ENCODE measurements at regions not wholly inside any gene's neighbourhood (a gene's known extent, or its start where the extent isn't known, plus 50 kb on each side); places are given as distances from the start of the nearest gene placed in this dataset.

DNA sequence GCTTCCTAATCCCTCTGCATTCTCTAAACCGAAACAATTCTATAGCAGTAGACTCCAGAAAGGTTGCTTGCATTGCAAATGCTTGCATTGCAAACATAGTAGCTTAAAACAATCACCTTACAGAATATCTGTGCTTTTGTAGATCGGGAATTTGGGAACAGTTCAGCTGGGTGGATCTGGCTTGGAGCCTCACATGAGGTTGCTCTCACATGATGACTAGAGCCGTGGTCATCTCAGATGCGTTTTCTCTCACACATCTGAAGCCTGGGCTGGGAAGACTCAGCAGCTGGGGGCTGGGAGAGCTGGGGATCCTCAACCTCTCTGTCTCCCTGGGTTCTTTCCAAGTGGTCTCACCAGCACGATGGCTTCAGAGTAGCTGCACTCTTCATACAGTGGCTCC, 127.8 kb downstream of the MSX2 start:
- H2AK9ac ChIP-seq (replicated peaks; ENCODE audit: low read depth, low read length, poor library complexity) = no peak overlapping the region
- no peaks in the 10 kb centered on the region for H3K27me3 ChIP-seq (ENCODE audit: control insufficient read depth, insufficient read depth, low read length)
- H4K20me1 ChIP-seq (ENCODE audit: insufficient read depth, low read length) = no peaks in the 10 kb centered on the region
- WGBS, 2 experiments (ENCODE audit: extremely low coverage in 2 of 2, insufficient read length in 1 of 2) = no CpG with 5 or more reads among the region's 5 CpGs
- no peak overlapping the region for H3K14ac ChIP-seq (replicated peaks; ENCODE audit: low read depth, low read length)
- DNase-seq (no peak), ATAC-seq (ENCODE audit: low read depth) (no peak)
- H3K9me1 ChIP-seq (ENCODE audit: insufficient read depth, low read length) = no peaks in the 10 kb centered on the region
- no peak overlapping the region for H3K4me2 ChIP-seq (ENCODE audit: low read depth, low read length)
- no peak overlapping the region for H3K56ac ChIP-seq (ENCODE audit: extremely low read depth, insufficient read depth, low read length)
- POLR2A ChIA-PET (ENCODE audit: unreplicated experiment) = no interaction called here
- no peak overlapping the region for H2AK5ac ChIP-seq (ENCODE audit: low read depth, low read length)
- no peaks in the 10 kb centered on the region for H3K79me1 ChIP-seq (ENCODE audit: low read depth in 1 of 2, low read length in 2 of 2)
- no peak overlapping the region for H2BK20ac ChIP-seq (ENCODE audit: low read depth, low read length)
- no peak overlapping the region for H3K27ac ChIP-seq (ENCODE audit: insufficient read depth, low read length)
- H3K23ac ChIP-seq (ENCODE audit: low read depth, low read length) = no peak overlapping the region
- no peak overlapping the region for H3K18ac ChIP-seq (ENCODE audit: low read depth, low read length)
- no peak overlapping the region for H3K9ac ChIP-seq (ENCODE audit: low read depth, low read length)
- H3K4ac ChIP-seq (ENCODE audit: low read depth, low read length) = no peak overlapping the region
- H3K4me1 ChIP-seq (ENCODE audit: control insufficient read depth, insufficient read depth, low read length) = no peaks in the 10 kb centered on the region
- H4K8ac ChIP-seq (ENCODE audit: low read depth in 2 of 2, low read length in 2 of 2) = no peak overlapping the region
- H3K4me3 ChIP-seq (ENCODE audit: insufficient read depth, low read depth, low read length) = no peak overlapping the region
- no peak overlapping the region for H4K91ac ChIP-seq (ENCODE audit: insufficient read depth, low read depth, low read length)
- intact Hi-C loops (cut with micrococcal nuclease) = no loop called here
- in situ Hi-C loops (cut with MboI; ENCODE audit: low sequenced_read_pairs) = no loop called here
- BruUV-seq (replicated peaks) = no TSS peak
- no peak overlapping the region for H2AFZ ChIP-seq (replicated peaks; ENCODE audit: low read length, poor library complexity)
- no peak overlapping the region for H2BK120ac ChIP-seq (ENCODE audit: low read depth, low read length)
- dilution Hi-C loops (cut with HindIII; ENCODE audit: low sequenced_read_pairs, unreplicated experiment) = no loop called here
- no peak overlapping the region for H2BK15ac ChIP-seq (ENCODE audit: low read depth, low read length)
- CTCF ChIA-PET = no interaction called here
- H2BK5ac ChIP-seq (ENCODE audit: low read depth, low read length, poor library complexity, severe bottlenecking) = no peak overlapping the region
- no peak for TF ChIP-seq CEBPB (IDR thresholded peaks at IDR 0.05; ENCODE audit: low read depth, low read length)
- TF ChIP-seq FOS (IDR thresholded peaks at IDR 0.05; ENCODE audit: low read depth, low read length) = no peak
- no peak for TF ChIP-seq RFX5 (IDR thresholded peaks at IDR 0.05; ENCODE audit: low read depth, low read length)
- TF ChIP-seq, protein P1, sequence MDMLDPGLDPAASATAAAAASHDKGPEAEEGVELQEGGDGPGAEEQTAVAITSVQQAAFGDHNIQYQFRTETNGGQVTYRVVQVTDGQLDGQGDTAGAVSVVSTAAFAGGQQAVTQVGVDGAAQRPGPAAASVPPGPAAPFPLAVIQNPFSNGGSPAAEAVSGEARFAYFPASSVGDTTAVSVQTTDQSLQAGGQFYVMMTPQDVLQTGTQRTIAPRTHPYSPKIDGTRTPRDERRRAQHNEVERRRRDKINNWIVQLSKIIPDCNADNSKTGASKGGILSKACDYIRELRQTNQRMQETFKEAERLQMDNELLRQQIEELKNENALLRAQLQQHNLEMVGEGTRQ (IDR thresholded peaks at IDR 0.05; ENCODE audit: low read depth, low read length) = no peak
- TF ChIP-seq, protein P2, sequence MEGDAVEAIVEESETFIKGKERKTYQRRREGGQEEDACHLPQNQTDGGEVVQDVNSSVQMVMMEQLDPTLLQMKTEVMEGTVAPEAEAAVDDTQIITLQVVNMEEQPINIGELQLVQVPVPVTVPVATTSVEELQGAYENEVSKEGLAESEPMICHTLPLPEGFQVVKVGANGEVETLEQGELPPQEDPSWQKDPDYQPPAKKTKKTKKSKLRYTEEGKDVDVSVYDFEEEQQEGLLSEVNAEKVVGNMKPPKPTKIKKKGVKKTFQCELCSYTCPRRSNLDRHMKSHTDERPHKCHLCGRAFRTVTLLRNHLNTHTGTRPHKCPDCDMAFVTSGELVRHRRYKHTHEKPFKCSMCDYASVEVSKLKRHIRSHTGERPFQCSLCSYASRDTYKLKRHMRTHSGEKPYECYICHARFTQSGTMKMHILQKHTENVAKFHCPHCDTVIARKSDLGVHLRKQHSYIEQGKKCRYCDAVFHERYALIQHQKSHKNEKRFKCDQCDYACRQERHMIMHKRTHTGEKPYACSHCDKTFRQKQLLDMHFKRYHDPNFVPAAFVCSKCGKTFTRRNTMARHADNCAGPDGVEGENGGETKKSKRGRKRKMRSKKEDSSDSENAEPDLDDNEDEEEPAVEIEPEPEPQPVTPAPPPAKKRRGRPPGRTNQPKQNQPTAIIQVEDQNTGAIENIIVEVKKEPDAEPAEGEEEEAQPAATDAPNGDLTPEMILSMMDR (conservative IDR thresholded peaks at IDR 0.05; ENCODE audit: low read depth, low read length) = no peak
- no peak for TF ChIP-seq POLR2A (IDR thresholded peaks at IDR 0.05; ENCODE audit: low read depth, low read length)
- no peak for TF ChIP-seq BHLHE40 (IDR thresholded peaks at IDR 0.05; ENCODE audit: low read depth, low read length)
- TF ChIP-seq RAD21 (IDR thresholded peaks at IDR 0.05; ENCODE audit: low read length) = no peak
- no peak for TF ChIP-seq CHD1 (IDR thresholded peaks at IDR 0.05; ENCODE audit: low read depth, low read length)
- no peak for TF ChIP-seq SMC3 (IDR thresholded peaks at IDR 0.05; ENCODE audit: low read depth, low read length)
- no peak for TF ChIP-seq MXI1 (IDR thresholded peaks at IDR 0.05; ENCODE audit: borderline replicate concordance, low read depth, low read length)
- TF ChIP-seq MAFK (IDR thresholded peaks at IDR 0.05; ENCODE audit: low read depth, low read length) = no peak
- TF ChIP-seq MAZ (IDR thresholded peaks at IDR 0.05; ENCODE audit: borderline replicate concordance, low read depth, low read length) = no peak
- H4K5ac ChIP-seq (ENCODE audit: low read depth, low read length) = no peak overlapping the region
- H3K9me3 ChIP-seq (ENCODE audit: control insufficient read depth, insufficient read depth, low read length) = peaks cover 7% of the 10 kb centered on the region; the same call in 1 of the 2 replicates
- no peaks in the 10 kb centered on the region for H3K36me3 ChIP-seq (ENCODE audit: control insufficient read depth, insufficient read depth, low read length)
